Stimulated activated CD4-positive, alpha-beta T cell treated with anti-CD3 and anti-CD28 coated beads, Interleukin-12 subunit alpha, Interleukin-12 subunit beta, amount 100 ng/mL, for 48 hours (primary cell): ENCODE measurements at regions not wholly inside any gene's neighbourhood (a gene's known extent, or its start where the extent isn't known, plus 50 kb on each side); places are given as distances from the start of the nearest gene placed in this dataset.
"Not testable (repeated sequence)": the region's sequence is repeated elsewhere in the genome, so short reads cannot be mapped to it uniquely, and the experiment has no call there.

ENCODE experiments used
- DNase-seq, 3 donors: peaks; one replicate each; pipeline ENCODE4 v3.0.0-alpha.2; 2020; ENCODE audit warnings: low read depth in 2 of 3, low spot score in 1 of 3

DNA sequence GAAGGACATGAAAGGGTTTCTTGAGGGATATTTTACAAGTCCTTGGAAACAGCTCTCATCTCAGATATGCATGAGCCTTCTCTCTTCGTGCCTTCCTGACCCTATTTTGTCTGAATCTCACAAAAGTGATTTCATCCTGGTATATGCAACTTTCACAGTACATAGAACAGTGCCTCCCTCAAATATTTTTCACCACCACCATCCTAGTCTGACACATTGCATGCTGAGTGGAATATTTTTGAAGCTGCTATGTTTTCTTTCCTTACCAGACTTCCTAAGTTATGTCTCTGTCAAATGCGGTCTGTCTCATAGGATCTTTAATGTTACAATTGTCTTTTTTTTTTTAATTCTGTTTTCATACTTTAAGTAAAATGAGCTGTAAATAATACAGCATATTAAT is 673.3 kb upstream of the LRRN3 start:
- DNase-seq: no peak

DNA sequence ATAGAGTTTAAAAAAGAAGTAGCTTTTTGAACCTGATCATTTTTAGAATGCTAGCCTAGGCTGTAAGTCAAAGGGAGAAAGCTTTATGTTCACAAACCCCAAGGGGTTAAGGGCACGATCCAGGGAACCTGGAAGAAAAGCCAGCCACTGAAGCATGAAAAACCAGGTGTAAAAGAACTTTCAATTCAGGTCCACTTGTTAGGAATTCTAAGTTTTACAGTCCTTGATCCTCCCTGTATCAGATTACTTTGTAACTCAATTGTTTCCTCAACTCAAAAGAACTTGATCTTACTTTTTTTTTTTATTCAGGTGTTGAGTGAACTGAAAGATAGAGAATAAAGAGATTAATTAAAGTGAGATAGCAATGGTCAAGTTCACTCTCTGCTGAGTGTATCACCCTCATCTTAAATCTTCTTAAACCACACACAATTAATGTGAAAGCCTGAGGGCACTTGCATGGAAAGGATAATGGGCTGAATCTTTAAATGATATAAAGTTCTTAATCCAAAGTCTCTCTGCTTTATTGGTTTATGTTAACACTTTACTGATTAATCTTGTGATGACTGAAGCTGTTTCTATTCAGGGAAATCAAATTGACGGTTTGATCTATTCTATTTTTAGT is 672.2 kb upstream of the LRRN3 start:
- no peak for DNase-seq

DNA sequence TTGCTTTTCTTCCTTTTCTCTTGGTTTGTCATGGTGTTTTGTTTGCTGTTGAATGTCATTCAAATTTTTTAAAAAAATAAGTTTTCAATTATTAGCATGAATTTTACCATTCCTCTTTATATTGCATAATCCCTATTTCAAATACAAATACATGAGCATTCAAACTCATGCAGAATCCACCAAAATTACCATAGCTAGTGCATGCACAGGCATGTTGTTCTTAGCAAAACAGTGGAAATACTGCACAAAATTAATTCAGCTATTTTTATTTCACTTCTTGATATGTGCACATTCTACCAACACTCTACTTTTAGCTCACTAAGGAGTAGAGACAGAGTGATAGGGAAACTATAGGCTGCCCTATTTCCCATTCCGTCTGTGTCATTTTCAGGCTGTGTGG is 670.1 kb upstream of the LRRN3 start:
- DNase-seq: no peak

DNA sequence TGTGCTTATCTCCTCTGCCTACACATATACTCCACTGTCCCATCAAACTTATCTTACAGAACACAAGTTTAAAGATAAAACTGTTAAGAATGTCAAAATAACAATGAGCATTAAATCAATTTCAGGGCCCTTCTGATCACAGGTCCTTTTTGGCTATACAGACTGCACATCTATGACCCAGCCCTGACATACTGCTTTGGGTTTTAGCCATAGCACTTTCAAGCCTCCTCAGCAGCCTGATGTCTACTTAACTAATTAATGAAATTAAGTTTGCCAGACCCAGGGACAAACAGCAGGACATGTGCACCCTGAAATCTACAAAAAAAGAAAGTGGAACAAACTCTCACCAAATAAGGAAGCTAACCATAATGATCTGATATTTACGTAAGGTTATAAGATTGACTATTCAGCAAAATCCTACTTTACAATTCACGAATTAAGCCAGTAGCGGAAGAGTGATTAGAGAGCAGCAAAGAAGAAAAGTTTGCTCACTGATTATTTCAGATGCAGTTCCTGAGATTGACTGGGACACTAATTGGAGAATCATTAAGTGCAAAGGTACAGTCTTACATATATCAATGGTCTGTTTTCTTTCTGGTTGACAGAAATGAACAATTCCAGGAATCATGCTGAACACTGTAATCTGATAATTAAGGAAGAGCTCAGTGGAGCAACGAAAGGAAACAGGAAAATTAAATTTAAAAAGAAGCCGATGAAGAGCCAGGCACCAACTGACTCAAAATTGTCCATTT is 669.3 kb upstream of the LRRN3 start:
- no peak for DNase-seq

DNA sequence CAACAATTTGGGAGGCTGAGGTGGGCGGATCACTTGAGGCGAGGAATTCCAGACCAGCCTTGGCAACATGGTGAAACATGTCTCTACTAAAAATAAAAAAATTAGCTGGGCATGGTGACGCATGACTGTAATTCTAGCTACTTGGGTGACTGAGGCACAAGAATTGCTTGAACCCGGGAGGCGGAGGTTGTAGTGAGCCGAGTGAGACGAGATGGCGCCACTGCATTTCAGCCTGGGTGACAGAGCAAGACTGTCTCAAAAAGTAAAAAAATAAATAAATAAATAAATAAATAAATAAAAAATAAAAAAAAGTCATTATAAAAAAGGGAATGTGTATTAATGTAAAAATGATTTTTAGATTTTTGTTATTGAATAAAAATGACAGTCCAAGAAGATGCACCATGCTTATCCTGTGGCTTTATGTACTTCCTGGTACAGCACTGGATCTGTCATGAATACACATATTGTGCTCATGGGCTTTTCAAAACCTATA is 658.8 kb upstream of the LRRN3 start:
- DNase-seq: no peak

DNA sequence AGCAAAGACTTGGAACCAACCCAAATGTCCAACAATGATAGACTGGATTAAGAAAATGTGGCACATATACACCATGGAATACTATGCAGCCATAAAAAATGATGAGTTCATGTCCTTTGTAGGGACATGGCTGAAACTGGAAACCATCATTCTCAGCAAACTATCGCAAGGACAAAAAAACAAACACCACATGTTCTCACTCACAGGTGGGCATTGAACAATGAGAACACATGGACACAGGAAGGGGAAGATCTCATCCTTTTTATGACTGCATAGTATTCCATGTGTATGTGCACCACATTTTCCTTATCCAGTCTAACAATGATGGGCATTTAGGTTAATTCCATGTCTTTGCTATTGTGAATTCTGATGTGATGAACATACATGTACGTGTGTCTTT is 652.0 kb upstream of the LRRN3 start:
- DNase-seq: not testable (repeated sequence)

DNA sequence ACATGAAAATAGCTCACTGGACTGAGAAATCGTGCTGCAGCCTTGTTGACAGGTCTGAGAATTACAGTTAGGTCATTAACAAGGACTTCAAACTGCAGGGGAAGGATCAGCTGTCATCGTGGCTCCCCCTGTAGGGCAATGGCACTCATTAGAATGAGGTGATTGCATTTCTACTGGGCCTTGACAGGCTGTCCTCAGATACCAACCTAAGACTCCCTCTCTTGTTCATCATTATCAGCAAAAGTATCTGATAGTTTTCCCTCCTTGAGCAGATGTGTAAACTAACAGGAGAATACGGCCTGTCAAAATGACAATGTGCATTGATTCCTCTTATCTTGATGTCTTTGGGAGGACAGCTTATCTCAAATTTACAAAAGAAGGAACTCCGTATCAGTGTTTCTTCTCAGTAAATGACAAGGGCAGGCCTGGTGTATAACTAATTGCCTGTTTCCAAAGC is 648.5 kb upstream of the LRRN3 start:
- peak in 1 of 3 donors; percentile 2 for DNase-seq

DNA sequence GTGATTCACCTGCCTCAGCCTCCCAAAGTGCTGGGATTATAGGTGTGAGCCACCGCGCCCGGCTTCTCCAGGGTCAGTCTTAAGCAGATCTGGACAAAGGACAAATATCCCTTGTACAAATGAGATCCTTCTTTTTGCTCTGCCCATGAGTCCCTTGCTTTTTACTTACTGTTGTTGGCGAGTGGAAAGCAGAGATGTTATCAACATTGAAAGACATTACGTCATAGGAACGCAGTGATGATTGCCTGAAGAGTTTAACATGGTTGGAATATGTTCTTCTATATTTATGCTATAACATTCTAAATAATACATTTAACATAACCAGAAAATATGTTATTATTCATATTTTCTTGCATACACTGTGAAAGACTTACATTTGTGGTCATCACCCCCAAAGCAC is 644.3 kb upstream of the LRRN3 start:
- no peak for DNase-seq

DNA sequence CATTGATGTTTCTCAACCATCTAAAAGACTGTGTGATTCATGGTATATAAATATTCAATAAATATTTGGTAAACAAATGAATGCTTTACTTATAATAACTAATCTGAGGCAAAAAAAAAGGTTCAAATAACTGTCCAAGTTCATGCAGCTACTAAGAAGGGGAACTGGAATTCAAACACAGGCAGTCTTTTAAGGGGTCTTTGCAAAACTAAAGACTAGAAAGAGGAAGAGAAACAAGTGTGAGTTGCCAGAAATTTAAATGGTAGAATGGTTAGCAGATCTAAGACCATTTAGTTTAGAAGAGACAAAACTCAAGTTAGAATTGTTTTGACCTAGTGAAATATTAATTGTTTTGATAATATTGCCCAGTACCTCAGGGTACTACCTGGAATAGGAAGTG is 642.0 kb upstream of the LRRN3 start:
- no peak for DNase-seq

DNA sequence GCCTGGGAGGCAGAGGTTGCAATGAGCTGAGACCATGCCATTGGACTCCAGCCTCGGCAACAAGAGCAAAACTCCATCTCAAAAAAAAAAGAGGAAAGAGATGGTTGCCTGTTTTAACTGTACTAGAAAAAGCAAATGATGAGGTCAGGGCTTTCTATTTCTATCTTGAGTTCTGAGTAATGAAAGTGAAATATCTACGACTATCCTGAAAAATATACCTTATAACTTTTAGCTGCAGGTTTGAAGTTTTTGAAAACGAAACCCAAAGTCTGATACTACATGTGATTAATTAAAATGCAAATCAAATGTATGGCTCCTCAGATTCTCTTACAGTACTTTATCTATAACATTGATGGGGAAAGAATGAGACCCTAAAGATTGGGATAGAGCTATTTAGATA is 636.2 kb upstream of the LRRN3 start:
- DNase-seq: no peak

DNA sequence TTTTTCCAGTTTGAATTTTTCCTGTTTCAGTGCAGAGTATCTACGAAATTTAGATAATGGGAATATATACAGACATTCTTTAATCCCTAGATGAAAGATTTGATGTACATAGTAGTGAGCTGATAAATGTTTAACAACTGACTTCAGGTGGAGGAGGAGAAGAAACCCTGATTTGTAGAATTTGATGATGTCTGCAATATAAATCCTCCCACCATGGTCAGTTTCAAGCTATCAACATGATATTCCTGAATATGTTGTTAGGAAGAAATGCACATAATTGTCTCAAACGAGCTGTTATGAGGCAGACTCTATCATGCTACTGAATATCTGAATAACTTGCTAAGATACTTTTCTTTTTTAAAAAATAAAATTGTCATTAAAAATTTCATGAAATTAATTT is 629.3 kb upstream of the LRRN3 start:
- DNase-seq: no peak

DNA sequence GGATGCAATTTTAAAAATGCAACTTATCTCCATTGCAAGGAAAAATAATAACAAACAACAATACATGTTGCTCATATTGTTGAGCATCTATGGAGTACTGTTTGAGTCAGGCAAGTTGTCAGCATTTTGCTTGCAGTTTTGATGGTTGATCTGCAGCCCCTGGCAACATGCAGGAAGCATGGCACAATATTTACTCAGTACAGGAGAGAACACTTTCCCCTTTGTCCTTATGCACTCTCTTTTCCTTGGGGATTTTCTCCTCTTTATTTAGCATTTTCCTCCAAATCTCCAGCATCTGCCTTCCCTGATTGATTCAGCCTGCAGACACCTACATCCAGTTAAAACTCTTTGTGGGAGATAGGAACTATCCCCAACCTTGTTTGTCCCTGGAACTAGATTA is 620.5 kb upstream of the LRRN3 start:
- DNase-seq: no peak

DNA sequence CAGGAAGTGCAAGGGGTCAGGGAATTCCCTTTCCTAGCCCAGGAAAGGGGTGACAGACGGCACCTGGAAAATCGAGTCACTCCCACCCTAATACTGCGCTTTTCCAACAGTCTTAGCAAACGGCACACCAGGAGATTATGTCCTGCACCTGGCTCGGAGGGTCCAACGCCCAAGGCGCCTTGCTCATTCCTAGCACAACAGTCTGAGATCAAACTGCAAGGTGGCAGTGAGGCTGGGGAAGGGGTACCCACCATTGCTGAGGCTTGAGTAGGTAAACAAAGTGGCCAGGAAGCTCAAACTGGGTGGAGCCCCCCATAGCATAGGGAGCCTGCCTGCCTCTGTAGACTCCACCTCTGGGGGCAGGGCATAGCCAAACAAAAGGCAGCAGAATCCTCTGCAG is 618.5 kb upstream of the LRRN3 start:
- not testable (repeated sequence) for DNase-seq

DNA sequence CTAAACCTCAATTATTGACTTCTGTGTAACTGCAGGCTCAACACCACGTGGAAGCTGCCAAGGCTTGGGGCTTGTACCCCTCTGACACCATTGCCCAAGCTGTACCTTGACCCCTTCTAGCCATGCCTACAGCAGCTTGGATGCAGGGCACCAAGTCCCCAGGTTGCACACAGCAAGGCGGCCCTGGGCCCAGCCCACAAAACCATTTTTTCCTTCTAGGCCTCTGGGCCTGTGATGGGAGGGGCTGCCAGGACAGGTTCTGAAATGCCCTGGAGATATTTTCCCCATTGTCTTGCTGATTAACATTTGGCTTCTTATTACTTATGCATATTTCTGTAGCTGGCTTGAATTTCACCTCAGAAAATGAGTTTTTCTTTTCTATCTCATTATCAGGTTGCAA is 610.0 kb upstream of the LRRN3 start:
- no peak for DNase-seq

DNA sequence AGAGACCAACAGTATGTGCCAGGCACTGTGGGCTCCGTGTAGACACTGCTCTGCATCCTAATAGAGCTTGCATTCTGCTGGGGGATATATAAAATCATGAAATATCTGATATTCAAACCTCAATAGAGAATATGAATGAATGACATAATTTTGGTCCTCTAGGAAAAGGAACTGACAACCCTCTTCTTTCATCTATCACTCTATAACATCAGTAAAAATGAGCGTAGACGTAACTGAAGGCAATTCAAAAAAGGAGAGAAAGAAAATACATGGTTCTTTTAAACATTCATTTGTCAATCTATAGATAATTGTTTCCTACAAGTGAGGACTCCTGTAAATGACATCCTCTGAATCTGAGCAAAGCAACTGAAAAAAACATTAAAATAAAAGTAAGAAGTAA is 607.4 kb upstream of the LRRN3 start:
- DNase-seq: no peak

DNA sequence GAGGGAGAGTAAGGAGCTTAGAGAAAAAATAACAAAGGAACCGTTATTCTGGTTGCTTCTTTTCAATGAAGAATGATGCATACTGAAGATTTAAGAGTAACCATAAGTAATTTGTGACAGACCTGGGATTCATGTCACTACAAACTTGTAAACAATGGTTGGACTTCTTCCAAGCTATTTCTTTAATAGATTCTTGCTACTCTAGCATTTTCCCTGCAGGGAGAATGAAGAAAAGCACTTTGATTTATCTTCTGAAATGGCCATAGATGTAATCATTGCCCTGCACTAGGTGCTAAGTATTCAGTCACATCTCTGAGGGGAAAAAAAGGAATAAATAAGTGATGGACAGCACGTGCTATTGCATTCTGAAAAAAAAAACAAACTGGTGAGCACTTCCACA is 606.6 kb upstream of the LRRN3 start:
- DNase-seq: no peak

DNA sequence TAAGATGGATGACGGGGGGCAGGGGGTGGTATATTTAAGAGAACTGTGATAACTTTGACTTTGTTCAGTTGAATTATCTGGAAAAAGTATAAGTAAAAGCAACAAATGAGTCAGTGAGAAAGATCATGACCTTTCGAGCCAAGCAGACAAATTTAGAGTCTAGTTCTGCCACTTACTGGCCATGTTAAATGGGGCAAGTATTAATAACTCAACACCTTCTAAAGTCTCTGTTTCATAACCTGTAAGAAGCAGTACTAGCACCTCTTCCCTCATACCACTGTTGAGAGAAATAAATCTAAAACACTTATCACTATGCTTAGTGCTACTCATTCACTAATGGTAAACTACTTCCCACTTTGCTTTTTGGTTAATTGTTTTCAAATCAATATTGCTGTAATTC is 604.4 kb upstream of the LRRN3 start:
- DNase-seq: no peak

DNA sequence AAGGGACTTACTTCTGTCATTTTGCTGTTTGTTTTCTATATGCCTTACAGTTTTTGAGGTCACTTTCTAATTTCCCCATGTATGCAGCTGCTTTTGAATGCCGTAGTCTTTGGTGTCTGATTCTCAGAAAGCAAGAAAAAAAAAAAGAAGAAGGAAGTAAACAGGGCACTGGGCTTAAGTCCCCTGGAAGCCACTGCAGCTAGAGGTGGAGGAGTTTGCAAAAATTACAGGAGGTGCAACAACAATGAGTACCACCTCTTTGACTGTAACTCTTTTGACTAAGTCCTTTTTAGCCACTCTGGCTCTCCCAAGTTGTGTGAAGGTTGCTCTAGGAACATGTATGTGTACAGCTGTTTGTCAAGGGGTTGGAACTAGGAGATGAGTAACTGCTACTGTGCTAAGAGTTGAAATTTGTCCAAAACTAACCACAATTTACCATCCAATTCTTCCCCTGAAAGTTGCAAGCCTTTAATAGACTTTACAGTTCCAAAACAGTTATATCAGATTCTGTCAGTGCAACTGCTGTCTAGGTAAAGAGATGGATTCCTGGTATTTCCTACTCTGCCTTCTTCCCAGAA is 588.0 kb upstream of the LRRN3 start:
- DNase-seq: no peak

DNA sequence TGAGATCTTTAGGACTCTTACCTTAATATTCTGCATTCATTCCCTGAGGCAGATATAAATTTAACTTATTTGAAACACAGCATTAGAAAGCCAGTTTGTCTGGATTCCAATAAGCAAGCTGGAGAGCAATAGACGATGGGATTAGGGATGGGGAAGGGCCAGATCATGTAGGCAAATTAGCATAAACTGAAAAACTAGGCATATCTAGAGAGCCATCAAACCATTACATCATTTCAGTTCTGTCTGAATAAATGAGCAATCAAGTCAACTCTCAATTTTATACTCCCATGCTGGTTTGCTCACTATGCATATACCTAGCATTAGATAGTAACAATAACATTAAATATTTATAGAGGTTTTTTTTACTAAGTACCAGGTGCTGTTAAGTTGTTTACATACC is 583.6 kb upstream of the LRRN3 start:
- no peak for DNase-seq

DNA sequence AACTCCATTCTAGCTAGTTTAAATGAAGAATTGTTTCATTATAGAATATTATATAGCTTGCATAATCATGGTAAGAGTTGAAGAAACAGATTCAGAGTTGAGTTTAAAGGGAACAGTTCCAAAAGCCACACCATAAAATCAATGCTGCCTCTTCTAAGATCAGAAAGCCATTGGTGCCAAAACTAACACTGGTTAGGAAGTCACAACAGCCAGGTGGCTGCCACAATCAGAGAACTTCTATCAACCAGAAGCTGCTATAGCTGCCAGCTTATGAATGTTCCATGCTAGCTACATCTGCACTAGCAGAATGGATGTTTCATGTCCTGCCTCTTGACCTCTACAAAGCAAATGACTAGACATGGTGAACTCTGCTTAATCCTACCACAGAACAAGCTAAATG is 583.1 kb upstream of the LRRN3 start:
- DNase-seq: no peak

DNA sequence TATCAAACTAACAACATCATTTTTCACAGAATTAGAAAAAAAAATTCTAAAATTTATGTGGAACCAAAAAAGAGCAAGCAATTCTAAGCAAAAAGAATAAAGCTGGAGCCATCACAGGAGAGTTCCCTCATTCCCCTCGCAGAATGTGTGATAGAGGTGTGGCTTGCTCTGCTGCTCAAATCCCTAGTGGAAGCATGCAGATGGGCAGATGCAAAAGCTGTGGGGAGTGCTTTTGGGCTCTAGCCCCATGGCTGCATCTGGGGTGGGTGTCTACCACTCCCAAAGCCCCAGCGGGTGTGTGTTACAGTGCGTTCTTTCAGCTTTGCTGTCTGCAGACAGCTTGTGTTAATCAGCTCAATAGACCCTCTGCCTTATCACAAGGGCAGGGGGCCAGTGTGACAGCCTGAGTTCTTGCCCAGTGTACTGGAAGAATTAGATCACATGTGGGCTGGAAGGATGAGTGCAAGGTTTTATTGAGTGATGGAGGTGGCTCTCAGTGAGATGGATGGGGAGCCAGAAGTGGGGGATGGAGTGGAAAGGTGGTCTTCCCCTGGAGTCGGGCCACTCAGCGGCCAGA is 575.9 kb upstream of the LRRN3 start:
- not testable (repeated sequence) for DNase-seq

DNA sequence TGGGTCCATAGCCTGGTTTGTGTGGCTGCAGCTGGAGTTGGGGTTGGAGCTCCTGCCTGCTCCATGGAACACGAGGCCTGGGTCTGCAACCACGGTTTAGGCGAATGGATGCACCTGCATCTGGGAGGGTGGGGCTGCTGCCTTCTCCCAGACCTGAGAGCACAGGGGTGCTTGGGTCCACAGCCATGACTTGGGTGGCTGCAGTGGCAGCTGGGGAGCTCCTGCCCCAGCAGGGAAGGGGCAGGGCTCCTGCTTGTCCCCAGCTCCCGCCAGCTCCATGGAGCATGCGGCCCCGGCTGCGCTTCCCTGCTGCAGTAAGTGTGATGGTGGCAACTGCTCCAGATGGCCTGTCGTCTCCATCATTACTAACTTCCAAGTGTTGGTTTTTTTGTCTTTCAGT is 571.1 kb upstream of the LRRN3 start:
- DNase-seq: no peak
